ENCODE measurements at regions not wholly inside any gene's neighbourhood (a gene's known extent, or its start where the extent isn't known, plus 50 kb on each side); places are given as distances from the start of the nearest gene placed in this dataset.

DNA sequence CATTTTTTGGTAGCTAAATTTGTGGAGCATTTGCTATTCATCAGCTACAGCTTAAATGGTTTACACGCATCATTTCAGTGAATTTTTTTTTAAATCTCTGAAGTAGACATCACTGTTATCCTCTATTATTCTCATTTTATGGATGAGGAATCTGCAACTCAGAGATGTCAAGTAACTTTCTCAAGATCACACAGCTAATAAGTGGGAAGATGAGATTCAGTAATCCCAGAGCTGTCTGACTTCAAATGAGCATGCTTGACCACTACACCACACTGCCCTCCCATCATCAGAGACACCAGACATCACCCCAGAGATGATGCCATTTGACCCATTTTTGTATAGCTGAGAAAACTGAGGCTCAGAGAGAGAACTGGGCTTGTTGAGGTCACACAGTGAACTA lies 116.4 kb downstream of the RRAGC start:
- TF ChIP-seq, protein P1, sequence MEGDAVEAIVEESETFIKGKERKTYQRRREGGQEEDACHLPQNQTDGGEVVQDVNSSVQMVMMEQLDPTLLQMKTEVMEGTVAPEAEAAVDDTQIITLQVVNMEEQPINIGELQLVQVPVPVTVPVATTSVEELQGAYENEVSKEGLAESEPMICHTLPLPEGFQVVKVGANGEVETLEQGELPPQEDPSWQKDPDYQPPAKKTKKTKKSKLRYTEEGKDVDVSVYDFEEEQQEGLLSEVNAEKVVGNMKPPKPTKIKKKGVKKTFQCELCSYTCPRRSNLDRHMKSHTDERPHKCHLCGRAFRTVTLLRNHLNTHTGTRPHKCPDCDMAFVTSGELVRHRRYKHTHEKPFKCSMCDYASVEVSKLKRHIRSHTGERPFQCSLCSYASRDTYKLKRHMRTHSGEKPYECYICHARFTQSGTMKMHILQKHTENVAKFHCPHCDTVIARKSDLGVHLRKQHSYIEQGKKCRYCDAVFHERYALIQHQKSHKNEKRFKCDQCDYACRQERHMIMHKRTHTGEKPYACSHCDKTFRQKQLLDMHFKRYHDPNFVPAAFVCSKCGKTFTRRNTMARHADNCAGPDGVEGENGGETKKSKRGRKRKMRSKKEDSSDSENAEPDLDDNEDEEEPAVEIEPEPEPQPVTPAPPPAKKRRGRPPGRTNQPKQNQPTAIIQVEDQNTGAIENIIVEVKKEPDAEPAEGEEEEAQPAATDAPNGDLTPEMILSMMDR (IDR thresholded peaks at IDR 0.05; ENCODE audit: low read depth, low read length, poor library complexity, severe bottlenecking), result no peak
- TF ChIP-seq EZH2phosphoT487 (IDR thresholded peaks at IDR 0.05; ENCODE audit: borderline replicate concordance, low read length), result no peak

Data from DOHH2 (cell line).